HG03354 (cell line): ENCODE measurements at regions not wholly inside any gene's neighbourhood (a gene's known extent, or its start where the extent isn't known, plus 50 kb on each side); places are given as distances from the start of the nearest gene placed in this dataset.

Experiments used
- ATAC-seq: cut with Tn5 transposase; IDR thresholded peaks from one replicate; pipeline ENCODE4 v1.9.1; 2021; ENCODE audit warnings: mild to moderate bottlenecking; ENCODE audit not compliant: unreplicated experiment, poor library complexity, severe bottlenecking

- ATAC-seq, result no peak
These were observed 54.8 kb upstream of the SGK1 start for GRCh38 chr6:134372603-134373281.

- no peak for ATAC-seq
These were observed 50.8 kb upstream of the SGK1 start for GRCh38 chr6:134368670-134369069.
